ENCODE measurements at regions not wholly inside any gene's neighbourhood (a gene's known extent, or its start where the extent isn't known, plus 50 kb on each side); places are given as distances from the start of the nearest gene placed in this dataset.

DNA sequence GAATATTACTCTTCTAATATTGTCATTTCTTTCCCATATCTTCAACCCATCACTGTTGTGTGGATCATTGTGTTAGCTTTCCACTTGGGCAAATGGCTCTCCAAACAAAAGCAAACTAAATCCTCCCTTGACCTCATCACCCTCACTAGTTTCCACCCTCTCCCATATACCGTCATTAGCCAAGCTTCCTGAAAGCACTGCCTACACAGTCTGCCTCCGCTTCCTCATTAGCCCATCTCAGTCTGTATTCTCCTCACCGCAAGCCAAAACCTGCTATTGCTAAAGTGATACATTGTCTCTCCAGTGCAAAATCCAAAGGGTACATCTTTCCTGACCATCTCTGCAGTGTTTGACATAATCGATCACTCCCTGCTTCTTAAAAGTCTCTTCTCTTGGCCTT lies 212.6 kb downstream of the CLIC5 start:
- H2BK5ac ChIP-seq (ENCODE audit: low read depth, low read length, poor library complexity, severe bottlenecking): no peak overlapping the region
- H3K79me1 ChIP-seq (ENCODE audit: low read depth in 1 of 2, low read length in 2 of 2): no peaks in the 10 kb centered on the region
- no peak overlapping the region for H4K8ac ChIP-seq (ENCODE audit: low read depth in 2 of 2, low read length in 2 of 2)
- no peak for TF ChIP-seq MXI1 (IDR thresholded peaks at IDR 0.05; ENCODE audit: borderline replicate concordance, low read depth, low read length)
- no peaks in the 10 kb centered on the region for H3K9me3 ChIP-seq (ENCODE audit: control insufficient read depth, insufficient read depth, low read length)
- intact Hi-C loops (cut with micrococcal nuclease): no loop called here
- H2BK120ac ChIP-seq (ENCODE audit: low read depth, low read length): no peak overlapping the region
- H3K56ac ChIP-seq (ENCODE audit: extremely low read depth, insufficient read depth, low read length): no peak overlapping the region
- WGBS, 2 experiments (ENCODE audit: extremely low coverage in 2 of 2, insufficient read length in 1 of 2): 93% methylated on average over 3 of the region's 4 CpGs; no CpG with 5 or more reads in 1 of the 2 experiments
- no peak overlapping the region for H2BK20ac ChIP-seq (ENCODE audit: low read depth, low read length)
- no peaks in the 10 kb centered on the region for H3K36me3 ChIP-seq (ENCODE audit: control insufficient read depth, insufficient read depth, low read length)
- H3K4me3 ChIP-seq (ENCODE audit: insufficient read depth, low read depth, low read length): no peak overlapping the region
- no peak overlapping the region for H4K91ac ChIP-seq (ENCODE audit: insufficient read depth, low read depth, low read length)
- H3K9ac ChIP-seq (ENCODE audit: low read depth, low read length): no peak overlapping the region
- CTCF ChIA-PET: no interaction called here
- no peaks in the 10 kb centered on the region for H4K20me1 ChIP-seq (ENCODE audit: insufficient read depth, low read length)
- no peak overlapping the region for H3K4ac ChIP-seq (ENCODE audit: low read depth, low read length)
- in situ Hi-C loops (cut with MboI; ENCODE audit: low sequenced_read_pairs): no loop called here
- ATAC-seq (ENCODE audit: low read depth) (no peak), DNase-seq (no peak)
- POLR2A ChIA-PET (ENCODE audit: unreplicated experiment): no interaction called here
- H2AFZ ChIP-seq (replicated peaks; ENCODE audit: low read length, poor library complexity): no peak overlapping the region
- no peaks in the 10 kb centered on the region for H3K9me1 ChIP-seq (ENCODE audit: insufficient read depth, low read length)
- no peaks in the 10 kb centered on the region for H3K4me1 ChIP-seq (ENCODE audit: control insufficient read depth, insufficient read depth, low read length)
- H3K14ac ChIP-seq (replicated peaks; ENCODE audit: low read depth, low read length): no peak overlapping the region
- H3K4me2 ChIP-seq (ENCODE audit: low read depth, low read length): no peak overlapping the region
- dilution Hi-C loops (cut with HindIII; ENCODE audit: low sequenced_read_pairs, unreplicated experiment): no loop called here
- no peak overlapping the region for H4K5ac ChIP-seq (ENCODE audit: low read depth, low read length)
- no peak overlapping the region for H3K27ac ChIP-seq (ENCODE audit: insufficient read depth, low read length)
- no peak overlapping the region for H2BK15ac ChIP-seq (ENCODE audit: low read depth, low read length)
- BruUV-seq (replicated peaks): no TSS peak
- no peak overlapping the region for H2AK9ac ChIP-seq (replicated peaks; ENCODE audit: low read depth, low read length, poor library complexity)
- H3K18ac ChIP-seq (ENCODE audit: low read depth, low read length): no peak overlapping the region
- no peak overlapping the region for H2AK5ac ChIP-seq (ENCODE audit: low read depth, low read length)
- H3K23ac ChIP-seq (ENCODE audit: low read depth, low read length): no peak overlapping the region
- H3K27me3 ChIP-seq (ENCODE audit: control insufficient read depth, insufficient read depth, low read length): peaks cover 16% of the 10 kb centered on the region
